ENCODE measurements at regions not wholly inside any gene's neighbourhood (a gene's known extent, or its start where the extent isn't known, plus 50 kb on each side); places are given as distances from the start of the nearest gene placed in this dataset.

DNA sequence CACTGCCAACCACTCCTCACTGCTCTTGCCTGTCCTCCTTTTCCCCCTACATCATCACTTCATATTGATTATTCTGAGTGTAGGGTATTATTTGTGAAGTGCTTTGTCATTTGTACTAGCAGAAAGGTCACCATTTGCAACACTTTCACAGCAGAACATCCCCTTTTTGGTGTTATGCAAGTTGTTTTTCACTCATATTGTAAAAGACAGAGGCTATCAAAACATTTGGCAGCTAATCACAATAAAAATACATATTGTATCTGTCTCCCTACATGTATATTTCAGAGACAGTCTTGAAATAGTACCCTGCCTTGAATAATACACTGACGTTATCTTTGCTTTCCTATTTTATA lies 82.3 kb downstream of the ANXA1 start:
- H3K4me3 ChIP-seq (ENCODE audit: control insufficient read depth, low read depth, low read length), result no peak overlapping the region
- TF ChIP-seq, protein P1, sequence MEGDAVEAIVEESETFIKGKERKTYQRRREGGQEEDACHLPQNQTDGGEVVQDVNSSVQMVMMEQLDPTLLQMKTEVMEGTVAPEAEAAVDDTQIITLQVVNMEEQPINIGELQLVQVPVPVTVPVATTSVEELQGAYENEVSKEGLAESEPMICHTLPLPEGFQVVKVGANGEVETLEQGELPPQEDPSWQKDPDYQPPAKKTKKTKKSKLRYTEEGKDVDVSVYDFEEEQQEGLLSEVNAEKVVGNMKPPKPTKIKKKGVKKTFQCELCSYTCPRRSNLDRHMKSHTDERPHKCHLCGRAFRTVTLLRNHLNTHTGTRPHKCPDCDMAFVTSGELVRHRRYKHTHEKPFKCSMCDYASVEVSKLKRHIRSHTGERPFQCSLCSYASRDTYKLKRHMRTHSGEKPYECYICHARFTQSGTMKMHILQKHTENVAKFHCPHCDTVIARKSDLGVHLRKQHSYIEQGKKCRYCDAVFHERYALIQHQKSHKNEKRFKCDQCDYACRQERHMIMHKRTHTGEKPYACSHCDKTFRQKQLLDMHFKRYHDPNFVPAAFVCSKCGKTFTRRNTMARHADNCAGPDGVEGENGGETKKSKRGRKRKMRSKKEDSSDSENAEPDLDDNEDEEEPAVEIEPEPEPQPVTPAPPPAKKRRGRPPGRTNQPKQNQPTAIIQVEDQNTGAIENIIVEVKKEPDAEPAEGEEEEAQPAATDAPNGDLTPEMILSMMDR (IDR thresholded peaks at IDR 0.05; ENCODE audit: control insufficient read depth, insufficient read depth, low read depth, low read length, missing control alignments), result no peak
- DNase-seq (ENCODE audit: low read depth), result no peak

DNA sequence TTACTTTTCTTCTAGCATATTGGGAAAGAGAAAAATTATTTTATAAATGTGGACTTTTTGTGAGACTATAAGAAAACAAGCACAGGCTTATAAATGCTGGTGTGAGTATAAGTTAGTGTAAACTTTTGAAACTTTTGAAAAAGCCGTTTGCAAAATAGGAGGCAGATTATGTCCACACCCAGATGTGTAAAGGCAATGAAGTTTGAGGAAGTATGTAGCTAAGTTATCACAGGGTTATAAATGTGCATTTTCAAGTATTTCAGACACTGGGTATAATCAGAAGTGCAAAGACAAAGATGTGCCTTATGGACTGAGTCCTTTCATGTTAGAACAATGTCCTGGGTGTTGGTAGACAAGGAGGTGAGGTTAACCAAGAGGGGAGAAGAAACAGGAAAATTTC lies 85.5 kb downstream of the ANXA1 start:
- no peak for DNase-seq (ENCODE audit: low read depth)

DNA sequence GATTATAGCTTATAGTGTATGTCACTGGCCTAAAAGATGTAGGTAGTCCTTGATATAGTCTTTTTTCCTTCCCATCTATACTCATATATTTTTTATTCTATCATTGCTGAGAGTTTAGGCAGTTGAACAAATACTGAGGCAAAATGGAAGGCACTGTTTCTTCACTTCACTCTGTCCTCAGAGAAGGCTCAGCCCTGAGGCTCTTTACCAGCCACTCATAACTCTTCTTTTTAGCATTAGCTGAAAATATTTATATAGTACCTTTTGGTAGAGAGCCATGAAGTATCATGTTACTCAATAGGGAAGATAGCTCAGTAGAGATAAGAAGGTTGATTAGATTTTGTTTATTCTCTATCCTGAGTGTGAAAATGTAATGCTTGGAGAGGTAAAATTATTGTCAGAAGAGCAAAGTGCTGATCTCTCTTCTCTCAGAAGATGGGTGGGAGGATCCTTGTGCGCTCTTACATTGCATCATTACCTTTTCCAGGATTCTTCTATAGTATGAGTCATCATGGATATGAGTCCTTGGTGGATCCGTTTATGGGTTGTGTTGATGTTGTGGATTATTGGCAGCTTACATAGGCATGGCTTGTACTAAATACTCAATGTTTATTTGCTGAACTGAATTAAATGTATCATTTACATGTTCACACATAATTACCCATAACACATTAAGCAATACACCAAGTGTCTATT lies 88.1 kb downstream of the ANXA1 start:
- H3K4me3 ChIP-seq (ENCODE audit: control insufficient read depth, low read depth, low read length), result no peak overlapping the region
- no peak for DNase-seq (ENCODE audit: low read depth)
- TF ChIP-seq, protein P1 (IDR thresholded peaks at IDR 0.05; ENCODE audit: control insufficient read depth, insufficient read depth, low read depth, low read length, missing control alignments), result no peak

More for the DNA sequence above, 85.5 kb downstream of the ANXA1 start:
- TF ChIP-seq, protein P1 (IDR thresholded peaks at IDR 0.05; ENCODE audit: control insufficient read depth, insufficient read depth, low read depth, low read length, missing control alignments), result no peak
- H3K4me3 ChIP-seq (ENCODE audit: control insufficient read depth, low read depth, low read length), result no peak overlapping the region

DNA sequence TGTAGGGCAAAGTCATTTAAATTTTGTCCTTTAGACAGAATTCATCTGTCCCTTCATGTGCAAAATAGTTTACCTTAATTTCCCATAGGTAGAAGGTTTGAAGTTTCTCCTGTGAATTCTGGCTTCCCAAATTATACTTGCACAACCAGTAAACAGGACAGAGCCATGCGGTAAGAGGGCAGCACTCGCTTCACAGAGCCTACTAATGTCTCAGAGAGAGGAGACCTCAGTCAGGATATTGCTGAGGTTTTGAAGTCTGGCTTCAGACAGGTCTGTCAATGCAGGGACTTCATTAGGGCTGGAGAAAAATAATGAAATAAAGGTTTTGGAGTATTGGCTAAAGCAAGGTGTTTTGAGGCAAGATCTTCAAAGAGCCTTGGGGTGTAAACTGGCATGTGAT lies 91.4 kb downstream of the ANXA1 start:
- no peak overlapping the region for H3K4me3 ChIP-seq (ENCODE audit: control insufficient read depth, low read depth, low read length)
- TF ChIP-seq, protein P1 (IDR thresholded peaks at IDR 0.05; ENCODE audit: control insufficient read depth, insufficient read depth, low read depth, low read length, missing control alignments), result no peak
- DNase-seq (ENCODE audit: low read depth), result no peak

DNA sequence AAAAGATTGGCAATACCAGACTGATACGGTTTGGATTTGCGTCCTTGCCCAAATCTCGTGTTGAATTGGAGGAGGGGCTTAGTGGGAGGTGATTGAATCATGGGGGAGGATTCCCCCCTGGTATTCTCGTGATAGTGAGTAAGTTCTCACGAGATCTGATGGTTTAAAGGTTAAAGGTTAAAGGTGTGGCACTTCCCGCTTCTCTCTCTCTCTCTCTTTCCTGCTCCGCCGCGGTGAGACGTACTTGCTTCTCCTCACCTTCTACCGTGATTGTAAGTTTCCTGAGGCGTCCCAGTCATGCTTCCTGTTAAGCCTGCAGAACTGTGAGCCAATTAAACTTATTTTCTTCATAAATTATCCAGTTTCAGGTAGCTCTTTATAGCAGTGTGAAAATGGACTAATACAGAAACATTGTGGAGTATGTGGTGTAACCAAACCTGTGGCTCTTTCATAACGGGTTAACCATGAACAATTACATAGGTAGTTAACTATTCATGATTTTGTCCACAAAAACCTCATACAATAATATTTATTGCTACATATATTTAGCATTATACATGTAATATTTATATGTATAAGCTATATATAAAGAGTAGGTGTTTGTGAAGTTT lies 107.5 kb downstream of the ANXA1 start:
- TF ChIP-seq, protein P1 (IDR thresholded peaks at IDR 0.05; ENCODE audit: control insufficient read depth, insufficient read depth, low read depth, low read length, missing control alignments), result no peak
- no peak overlapping the region for H3K4me3 ChIP-seq (ENCODE audit: control insufficient read depth, low read depth, low read length)
- no peak for DNase-seq (ENCODE audit: low read depth)

DNA sequence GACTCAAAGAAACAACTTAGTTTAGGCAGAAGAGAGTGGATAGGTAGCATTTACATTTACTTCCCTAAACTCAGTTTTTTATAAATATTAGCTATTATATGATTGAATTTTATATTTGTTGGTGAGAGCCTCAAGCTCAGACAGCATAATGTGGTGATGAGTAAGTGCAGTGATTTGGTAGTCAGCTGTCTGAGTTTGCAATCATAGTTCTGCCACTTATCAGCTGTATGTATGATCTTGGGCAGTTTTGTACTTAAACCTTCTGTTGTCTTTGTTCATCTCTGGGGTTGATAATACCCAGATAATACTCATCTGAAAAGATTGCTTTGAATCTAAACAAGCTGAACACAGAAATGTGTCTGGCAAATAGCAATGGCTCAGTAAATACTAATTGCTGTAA lies 108.8 kb downstream of the ANXA1 start:
- H3K4me3 ChIP-seq (ENCODE audit: control insufficient read depth, low read depth, low read length), result no peak overlapping the region
- TF ChIP-seq, protein P1 (IDR thresholded peaks at IDR 0.05; ENCODE audit: control insufficient read depth, insufficient read depth, low read depth, low read length, missing control alignments), result no peak
- DNase-seq (ENCODE audit: low read depth), result no peak

All from AG09309 (cell line).